ENCODE measurements at regions not wholly inside any gene's neighbourhood (a gene's known extent, or its start where the extent isn't known, plus 50 kb on each side); places are given as distances from the start of the nearest gene placed in this dataset.

DNA sequence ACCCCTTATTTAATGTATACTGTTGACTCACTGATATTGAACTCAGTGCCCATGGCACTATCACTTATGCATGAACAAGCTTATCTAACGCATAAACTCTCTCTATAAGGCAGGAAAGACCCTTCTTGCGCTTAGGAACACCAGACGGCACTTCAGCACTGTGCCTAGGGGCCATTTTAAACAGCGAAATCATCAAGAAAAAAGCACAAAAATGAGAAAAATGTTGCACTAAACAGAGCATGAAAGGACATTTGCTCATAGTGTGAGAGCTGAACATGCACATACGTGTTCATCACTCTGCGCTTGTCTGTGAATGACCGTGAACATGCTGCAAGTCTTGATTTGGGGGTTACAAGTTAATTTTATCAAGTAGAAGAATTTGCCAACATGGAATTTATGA is 109.6 kb downstream of the WDR11 start:
- DNase-seq, result no peak
- H3K27ac ChIP-seq, result no peak overlapping the region
- no peaks in the 10 kb centered on the region for H3K36me3 ChIP-seq (replicated peaks)
- in situ Hi-C loops (cut with HindIII; ENCODE audit: low pct_ligation_motif_present, low sequenced_read_pairs), result no loop called here
- TF ChIP-seq, protein P1, sequence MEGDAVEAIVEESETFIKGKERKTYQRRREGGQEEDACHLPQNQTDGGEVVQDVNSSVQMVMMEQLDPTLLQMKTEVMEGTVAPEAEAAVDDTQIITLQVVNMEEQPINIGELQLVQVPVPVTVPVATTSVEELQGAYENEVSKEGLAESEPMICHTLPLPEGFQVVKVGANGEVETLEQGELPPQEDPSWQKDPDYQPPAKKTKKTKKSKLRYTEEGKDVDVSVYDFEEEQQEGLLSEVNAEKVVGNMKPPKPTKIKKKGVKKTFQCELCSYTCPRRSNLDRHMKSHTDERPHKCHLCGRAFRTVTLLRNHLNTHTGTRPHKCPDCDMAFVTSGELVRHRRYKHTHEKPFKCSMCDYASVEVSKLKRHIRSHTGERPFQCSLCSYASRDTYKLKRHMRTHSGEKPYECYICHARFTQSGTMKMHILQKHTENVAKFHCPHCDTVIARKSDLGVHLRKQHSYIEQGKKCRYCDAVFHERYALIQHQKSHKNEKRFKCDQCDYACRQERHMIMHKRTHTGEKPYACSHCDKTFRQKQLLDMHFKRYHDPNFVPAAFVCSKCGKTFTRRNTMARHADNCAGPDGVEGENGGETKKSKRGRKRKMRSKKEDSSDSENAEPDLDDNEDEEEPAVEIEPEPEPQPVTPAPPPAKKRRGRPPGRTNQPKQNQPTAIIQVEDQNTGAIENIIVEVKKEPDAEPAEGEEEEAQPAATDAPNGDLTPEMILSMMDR (IDR thresholded peaks at IDR 0.05; ENCODE audit: low read depth, low read length, missing control alignments), result no peak
- H3K27me3 ChIP-seq (replicated peaks), result no peaks in the 10 kb centered on the region
- H3K4me3 ChIP-seq (ENCODE audit: low read depth, low read length), result no peak overlapping the region

DNA sequence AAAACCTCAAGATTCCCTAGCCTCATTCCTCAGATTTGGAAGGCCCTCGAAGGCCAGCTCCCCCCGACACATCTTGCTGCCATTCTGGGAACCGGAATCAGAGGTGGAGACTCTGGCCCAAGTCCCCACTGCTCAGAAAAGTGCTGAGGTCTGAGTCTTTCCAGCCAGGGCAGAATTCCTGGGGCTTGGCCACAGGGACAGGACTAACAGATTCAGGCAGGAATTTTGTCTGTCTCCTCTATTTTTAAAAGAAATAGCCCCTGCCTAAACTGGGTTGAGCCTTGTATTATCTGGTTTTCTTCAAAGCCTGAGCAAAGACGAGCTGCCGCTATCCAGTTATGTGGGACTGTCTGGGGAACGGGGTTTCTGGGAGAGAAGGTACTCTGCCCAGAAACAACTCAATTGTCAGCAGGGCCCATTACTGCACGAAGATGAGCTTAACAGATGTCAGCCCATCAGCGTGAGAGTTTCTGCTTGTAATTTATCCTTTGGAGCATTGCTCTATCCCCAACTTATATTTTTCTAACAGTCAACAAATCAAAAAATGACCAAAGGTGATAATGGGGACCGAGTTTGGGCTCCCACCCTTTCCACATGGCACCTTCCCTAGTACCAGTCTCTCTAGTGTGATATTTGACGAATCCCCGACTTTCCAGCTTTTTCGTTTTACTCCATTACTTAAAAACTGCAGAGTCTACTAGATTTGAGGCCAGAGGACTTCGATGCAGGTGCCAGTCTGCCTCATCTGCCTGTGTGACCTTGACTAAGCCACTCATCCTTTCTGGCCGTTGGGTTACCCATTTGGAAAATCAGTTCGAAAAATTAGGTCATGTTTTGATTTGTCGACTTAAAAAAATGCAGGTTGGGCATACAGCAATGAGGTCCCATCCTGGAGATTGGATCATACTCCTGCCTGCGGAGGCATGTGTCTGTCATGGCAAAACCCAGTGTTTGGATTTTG is 110.9 kb downstream of the WDR11 start:
- TF ChIP-seq, protein P1 (IDR thresholded peaks at IDR 0.05; ENCODE audit: low read depth, low read length, missing control alignments), result no peak
- Histone ChIP-seq H3K27me3 (replicated peaks) (no peaks in the 10 kb centered on the region), H3K27ac (no peak overlapping the region), H3K36me3 (replicated peaks) (no peaks in the 10 kb centered on the region), H3K4me3 (ENCODE audit: low read depth, low read length) (no peak overlapping the region)
- in situ Hi-C loops (cut with HindIII; ENCODE audit: low pct_ligation_motif_present, low sequenced_read_pairs), result no loop called here
- no peak for DNase-seq

DNA sequence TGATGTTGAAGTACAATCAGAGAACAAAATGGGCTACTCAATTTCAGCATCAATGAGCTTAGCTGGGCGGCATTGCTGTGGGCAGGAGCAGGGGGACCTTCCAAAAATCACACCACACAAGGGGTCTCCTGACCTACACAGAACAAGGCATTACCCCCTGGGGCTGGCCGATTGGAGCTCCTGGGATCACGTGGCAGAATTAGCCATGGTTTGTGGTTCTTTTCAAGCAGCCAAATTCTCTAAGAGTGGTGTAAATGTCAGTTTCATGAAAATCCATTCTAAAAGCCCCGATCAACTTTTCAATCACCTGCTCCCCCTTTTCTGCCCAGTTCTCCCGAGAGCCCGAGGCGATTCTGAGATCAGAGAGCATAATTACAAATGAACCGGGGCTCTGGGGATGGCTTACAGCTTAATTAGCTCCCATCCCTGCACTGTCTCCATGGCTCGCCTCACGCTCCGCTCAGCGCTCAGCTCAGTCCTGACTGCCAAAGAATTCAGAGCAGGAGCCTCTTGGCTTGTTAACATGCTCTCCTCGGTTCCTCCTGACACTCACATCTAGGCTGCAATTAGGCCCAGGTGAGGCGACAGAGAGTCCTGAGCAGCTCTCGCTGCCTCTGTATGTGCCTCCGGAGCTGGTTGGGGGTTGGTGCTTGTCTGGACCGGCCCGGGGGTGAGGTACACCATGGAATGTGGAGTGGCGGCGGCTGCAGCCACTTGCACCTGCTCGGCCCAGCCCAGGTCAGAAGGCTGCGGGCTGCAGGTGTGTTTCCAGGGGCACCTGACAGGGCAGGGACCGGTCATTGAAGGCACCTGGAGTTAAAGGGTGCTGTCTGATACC is 111.8 kb downstream of the WDR11 start:
- in situ Hi-C loops (cut with HindIII; ENCODE audit: low pct_ligation_motif_present, low sequenced_read_pairs), result no loop called here
- H3K4me3 ChIP-seq (ENCODE audit: low read depth, low read length), result no peak overlapping the region
- DNase-seq, result no peak
- TF ChIP-seq, protein P1 (IDR thresholded peaks at IDR 0.05; ENCODE audit: low read depth, low read length, missing control alignments), result no peak
- H3K27me3 ChIP-seq (replicated peaks), result no peaks in the 10 kb centered on the region
- no peak overlapping the region for H3K27ac ChIP-seq
- H3K36me3 ChIP-seq (replicated peaks), result no peaks in the 10 kb centered on the region

DNA sequence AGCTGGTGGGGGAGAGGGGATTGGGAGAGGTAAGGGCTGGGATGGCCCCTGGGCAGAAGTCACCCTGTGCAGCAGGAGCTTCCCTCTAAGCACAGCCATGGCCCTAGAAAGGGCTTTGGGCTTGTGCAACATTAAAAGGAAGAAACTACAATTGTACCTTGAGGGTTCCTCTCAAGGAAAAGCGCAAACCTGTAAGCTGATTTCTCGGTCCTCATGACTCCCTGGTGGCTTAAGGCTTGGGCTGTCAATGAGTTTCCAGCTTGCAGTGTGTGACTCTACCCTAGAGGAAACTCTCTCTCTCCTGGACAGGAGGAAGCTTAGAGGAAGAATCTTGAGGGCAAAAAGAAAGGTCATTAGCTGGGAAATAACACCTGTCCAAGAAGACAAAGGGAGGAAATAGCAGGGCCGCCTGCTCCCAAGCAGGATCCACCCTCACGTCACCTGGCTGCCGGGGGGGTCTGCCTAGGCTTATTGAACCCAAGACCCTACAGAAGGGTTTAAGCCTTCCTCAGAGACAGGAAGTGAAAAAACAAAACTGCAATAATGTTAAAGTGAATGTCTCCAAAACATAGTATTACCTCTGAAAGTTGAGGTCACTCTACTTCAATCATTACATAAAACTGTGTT is 112.5 kb downstream of the WDR11 start:
- in situ Hi-C loops (cut with HindIII; ENCODE audit: low pct_ligation_motif_present, low sequenced_read_pairs), result no loop called here
- TF ChIP-seq, protein P1 (IDR thresholded peaks at IDR 0.05; ENCODE audit: low read depth, low read length, missing control alignments), result no peak
- no peaks in the 10 kb centered on the region for H3K36me3 ChIP-seq (replicated peaks)
- no peak overlapping the region for H3K4me3 ChIP-seq (ENCODE audit: low read depth, low read length)
- no peak for DNase-seq
- no peak overlapping the region for H3K27ac ChIP-seq
- no peaks in the 10 kb centered on the region for H3K27me3 ChIP-seq (replicated peaks)

DNA sequence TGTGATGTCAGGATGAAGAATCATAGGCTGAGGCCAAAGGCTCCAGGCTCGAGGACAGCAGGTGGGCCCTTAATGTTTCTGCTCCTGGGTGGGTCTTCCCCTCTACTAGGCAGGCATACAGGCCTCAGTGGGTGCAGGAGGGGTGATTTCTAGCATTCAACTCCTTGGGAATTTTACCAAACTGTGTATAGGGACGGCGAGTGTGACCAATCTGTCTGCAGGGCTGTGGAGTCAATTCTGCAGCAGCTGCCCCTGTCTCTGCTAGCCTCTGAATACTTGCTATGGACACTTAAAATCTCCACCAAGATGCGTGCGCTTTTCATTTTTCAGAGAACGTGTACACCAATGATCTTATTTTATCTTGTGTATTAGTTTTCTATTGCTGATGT is 115.5 kb downstream of the WDR11 start:
- in situ Hi-C loops (cut with HindIII; ENCODE audit: low pct_ligation_motif_present, low sequenced_read_pairs), result no loop called here

More for the DNA sequence above, 115.5 kb downstream of the WDR11 start:
- TF ChIP-seq, protein P1 (IDR thresholded peaks at IDR 0.05; ENCODE audit: low read depth, low read length, missing control alignments), result no peak
- Histone ChIP-seq H3K4me3 (ENCODE audit: low read depth, low read length) (no peak overlapping the region), H3K27me3 (replicated peaks) (no peaks in the 10 kb centered on the region), H3K27ac (no peak overlapping the region), H3K36me3 (replicated peaks) (no peaks in the 10 kb centered on the region)
- DNase-seq, result no peak
